C4-2B (cell line): ENCODE measurements at regions not wholly inside any gene's neighbourhood (a gene's known extent, or its start where the extent isn't known, plus 50 kb on each side); places are given as distances from the start of the nearest gene placed in this dataset.
"Not testable (repeated sequence)": the region's sequence is repeated elsewhere in the genome, so short reads cannot be mapped to it uniquely, and the experiment has no call there.

Source experiments
- H3K27ac ChIP-seq: fragments of 450-650 bp; 2 replicates; pipeline ENCODE4 v1.5.1; 2017
- CTCF ChIP-seq: fragments of 450-650 bp; conservative IDR thresholded peaks from 2 replicates; pipeline ENCODE4 v1.5.1; 2017; ENCODE audit warnings: mild to moderate bottlenecking
- ZFX ChIP-seq: fragments of 450-650 bp; IDR thresholded peaks from 2 replicates; pipeline ENCODE4 v1.6.1; 2017

- H3K27ac ChIP-seq: no peak overlapping the region
- TF ChIP-seq CTCF (no peak), ZFX (no peak)
Observed at GRCh38 chr3:78257951-78258530, 1218.1 kb downstream of the ROBO2 start.

- no peak overlapping the region for H3K27ac ChIP-seq
- TF ChIP-seq CTCF (no peak), ZFX (no peak)
Observed at GRCh38 chr3:78258798-78259197, 1218.9 kb downstream of the ROBO2 start.

GRCh38 chr3:78260388-78260787, 1220.5 kb downstream of the ROBO2 start:
- no peak overlapping the region for H3K27ac ChIP-seq
- TF ChIP-seq ZFX: no peak
- no peak for TF ChIP-seq CTCF

- H3K27ac ChIP-seq: not testable (repeated sequence)
Observed at GRCh38 chr3:78266550-78266949, 1226.7 kb downstream of the ROBO2 start.

GRCh38 chr3:78267235-78267634, 1227.3 kb downstream of the ROBO2 start:
- no peak overlapping the region for H3K27ac ChIP-seq
- no peak for TF ChIP-seq CTCF
- no peak for TF ChIP-seq ZFX

- no peak for TF ChIP-seq CTCF
- TF ChIP-seq ZFX: no peak
- H3K27ac ChIP-seq: no peak overlapping the region
Observed at GRCh38 chr3:78268087-78268486, 1228.2 kb downstream of the ROBO2 start.

- no peak for TF ChIP-seq CTCF
- TF ChIP-seq ZFX: no peak
- no peak overlapping the region for H3K27ac ChIP-seq
Observed at GRCh38 chr3:78268716-78269668, 1229.1 kb downstream of the ROBO2 start.
